OCI-LY3 (cell line): ENCODE measurements at regions not wholly inside any gene's neighbourhood (a gene's known extent, or its start where the extent isn't known, plus 50 kb on each side); places are given as distances from the start of the nearest gene placed in this dataset.

Experiments
- EZH2phosphoT487 ChIP-seq: fragments of 200-600 bp; shearing (Covaris generic); IDR thresholded peaks from 2 replicates; pipeline ENCODE4 v1.6.1; 2018; ENCODE audit warnings: antibody characterized with exemption, mixed run types, low read depth
- TF ChIP-seq, protein P1 (sequence below): fragments of 200-600, 300-600 bp; sonication (generic); IDR thresholded peaks from 2 replicates; pipeline ENCODE4 v1.5.1; 2014; ENCODE audit warnings: antibody characterized with exemption, low read length, low read depth

- TF ChIP-seq, protein P1, sequence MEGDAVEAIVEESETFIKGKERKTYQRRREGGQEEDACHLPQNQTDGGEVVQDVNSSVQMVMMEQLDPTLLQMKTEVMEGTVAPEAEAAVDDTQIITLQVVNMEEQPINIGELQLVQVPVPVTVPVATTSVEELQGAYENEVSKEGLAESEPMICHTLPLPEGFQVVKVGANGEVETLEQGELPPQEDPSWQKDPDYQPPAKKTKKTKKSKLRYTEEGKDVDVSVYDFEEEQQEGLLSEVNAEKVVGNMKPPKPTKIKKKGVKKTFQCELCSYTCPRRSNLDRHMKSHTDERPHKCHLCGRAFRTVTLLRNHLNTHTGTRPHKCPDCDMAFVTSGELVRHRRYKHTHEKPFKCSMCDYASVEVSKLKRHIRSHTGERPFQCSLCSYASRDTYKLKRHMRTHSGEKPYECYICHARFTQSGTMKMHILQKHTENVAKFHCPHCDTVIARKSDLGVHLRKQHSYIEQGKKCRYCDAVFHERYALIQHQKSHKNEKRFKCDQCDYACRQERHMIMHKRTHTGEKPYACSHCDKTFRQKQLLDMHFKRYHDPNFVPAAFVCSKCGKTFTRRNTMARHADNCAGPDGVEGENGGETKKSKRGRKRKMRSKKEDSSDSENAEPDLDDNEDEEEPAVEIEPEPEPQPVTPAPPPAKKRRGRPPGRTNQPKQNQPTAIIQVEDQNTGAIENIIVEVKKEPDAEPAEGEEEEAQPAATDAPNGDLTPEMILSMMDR: no peak
- TF ChIP-seq EZH2phosphoT487: no peak
Observed at GRCh38 chr5:99305045-99305580, 376.3 kb upstream of the CHD1 start.
